GM10847 (cell line): ENCODE measurements at regions not wholly inside any gene's neighbourhood (a gene's known extent, or its start where the extent isn't known, plus 50 kb on each side); places are given as distances from the start of the nearest gene placed in this dataset.

ENCODE experiments used
- POLR2A ChIP-seq: IDR thresholded peaks from 2 replicates; pipeline ENCODE4 v1.6.1; 2011; ENCODE audit not compliant: insufficient read length; ENCODE audit errors: extremely low read depth

DNA sequence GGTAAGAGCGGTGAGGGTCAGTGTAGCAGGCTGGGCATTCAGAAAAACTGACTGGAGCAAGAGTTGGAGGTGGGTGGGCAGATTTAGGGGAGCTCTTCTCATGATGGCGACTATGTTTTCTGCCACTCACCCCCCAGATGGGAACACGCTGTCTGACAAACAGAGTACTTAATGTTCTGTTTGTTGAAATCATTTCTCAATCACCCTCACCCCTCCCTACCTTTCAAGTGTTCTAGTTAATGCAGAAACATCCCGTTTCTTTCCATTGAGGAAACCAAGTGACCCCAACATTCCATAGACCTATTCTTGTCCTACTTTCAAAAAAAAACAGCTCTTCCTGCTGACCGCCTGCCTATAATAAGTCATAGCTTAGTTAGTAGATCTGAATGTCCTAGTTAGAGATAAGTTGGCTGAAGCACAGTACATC lies 132.5 kb upstream of the NEDD9 start:
- no peak for TF ChIP-seq POLR2A

DNA sequence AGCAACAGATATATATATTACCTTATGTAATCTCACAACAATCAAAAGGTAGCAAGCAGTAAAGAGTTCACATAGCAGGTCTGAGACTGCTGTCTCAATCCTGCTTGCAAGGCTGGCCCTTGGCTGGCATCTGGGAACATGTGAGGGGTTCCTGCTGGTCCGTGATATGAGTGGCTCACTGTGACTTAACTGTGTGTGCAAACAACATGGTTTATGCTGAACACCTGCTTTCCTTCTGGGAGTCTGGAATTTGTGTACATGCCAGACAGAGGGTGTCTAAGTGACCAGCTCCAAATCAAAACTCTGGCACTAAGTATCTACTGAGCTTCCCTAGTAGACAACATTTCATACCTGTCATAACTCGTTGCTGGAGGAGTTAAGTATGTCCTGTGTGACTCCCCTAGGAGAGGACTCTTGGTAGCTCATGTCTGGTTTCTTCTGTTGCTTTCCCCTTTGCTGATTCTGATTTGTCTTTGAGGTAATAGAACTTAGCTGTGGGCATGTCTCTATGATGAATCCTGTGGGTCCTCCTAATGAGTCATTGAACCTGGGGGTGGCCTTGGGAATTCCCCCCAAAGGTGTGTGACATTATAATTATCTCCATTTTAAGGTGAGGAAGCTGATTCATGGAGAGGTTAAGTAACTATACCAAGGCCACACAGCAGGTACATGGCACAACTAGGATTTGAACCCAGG lies 131.6 kb upstream of the NEDD9 start:
- no peak for TF ChIP-seq POLR2A

DNA sequence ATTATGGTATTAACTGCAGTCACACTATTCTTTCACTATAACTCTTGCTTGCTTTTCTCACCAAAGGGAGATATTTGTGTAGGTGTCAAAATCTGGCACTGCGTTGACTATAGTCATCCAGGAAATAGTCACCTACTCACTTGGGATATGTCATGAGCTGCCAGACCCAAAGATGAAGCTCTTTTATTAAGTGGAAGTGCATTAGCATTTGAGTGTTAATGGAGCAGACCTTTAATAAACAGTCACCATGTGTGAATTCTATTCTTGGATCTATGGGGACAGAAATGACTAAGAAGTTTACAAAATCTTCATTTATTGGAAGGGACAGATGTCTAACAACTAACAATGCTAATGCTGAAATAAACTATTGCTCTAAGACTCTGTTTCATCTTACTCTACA lies 130.1 kb upstream of the NEDD9 start:
- TF ChIP-seq POLR2A: no peak

DNA sequence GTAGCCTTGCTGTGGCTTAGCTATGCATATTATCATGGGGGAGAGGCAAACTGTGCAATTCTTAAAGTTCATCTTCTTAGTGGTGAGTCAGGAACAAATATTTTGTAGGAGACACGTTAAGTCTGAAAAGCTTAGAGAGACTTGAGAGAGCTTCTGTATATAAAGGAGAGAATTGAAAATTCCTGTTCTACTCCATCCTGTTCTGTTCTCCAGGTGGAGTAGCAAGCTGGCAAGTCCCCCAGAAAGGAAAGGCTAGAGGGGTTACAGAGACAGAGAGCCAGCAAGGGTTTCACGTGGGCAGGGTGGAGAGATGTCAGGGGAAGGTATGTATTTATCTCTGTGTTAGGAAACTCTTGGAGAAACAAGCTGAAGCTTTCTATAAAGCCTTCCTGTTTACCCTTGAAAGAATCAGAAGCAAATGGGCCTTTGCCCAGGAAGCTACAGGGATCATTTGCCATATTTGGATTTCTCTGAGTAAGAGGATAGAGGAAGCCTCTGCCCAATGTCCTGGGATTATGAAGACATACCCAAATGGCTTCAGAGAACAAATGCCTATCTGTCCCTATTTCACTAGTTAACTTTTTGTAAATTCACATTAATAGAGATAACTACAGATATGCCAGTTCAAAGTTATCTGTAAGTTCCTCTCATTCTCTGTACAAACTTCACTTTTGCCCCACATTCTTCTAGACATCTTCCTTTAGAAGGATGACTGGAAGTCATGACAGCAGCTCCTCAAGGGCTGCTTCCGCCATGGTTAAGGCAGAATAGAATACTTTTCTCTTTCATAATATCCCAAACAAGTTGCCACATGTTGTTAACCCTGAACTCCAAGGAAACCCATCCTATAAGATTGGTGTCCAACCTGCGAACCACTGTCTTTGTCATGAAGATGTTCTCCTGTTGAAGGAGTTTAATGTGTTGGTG lies 126.7 kb upstream of the NEDD9 start:
- no peak for TF ChIP-seq POLR2A

- no peak for TF ChIP-seq POLR2A
Observed at GRCh38 chr6:11357285-11357684, 124.8 kb upstream of the NEDD9 start.

GRCh38 chr6:11356404-11357155 lies 124.1 kb upstream of the NEDD9 start:
- TF ChIP-seq POLR2A: no peak

GRCh38 chr6:11353921-11354389 lies 121.5 kb upstream of the NEDD9 start:
- TF ChIP-seq POLR2A: no peak

- no peak for TF ChIP-seq POLR2A
Observed at GRCh38 chr6:11350294-11350693, 117.8 kb upstream of the NEDD9 start.

DNA sequence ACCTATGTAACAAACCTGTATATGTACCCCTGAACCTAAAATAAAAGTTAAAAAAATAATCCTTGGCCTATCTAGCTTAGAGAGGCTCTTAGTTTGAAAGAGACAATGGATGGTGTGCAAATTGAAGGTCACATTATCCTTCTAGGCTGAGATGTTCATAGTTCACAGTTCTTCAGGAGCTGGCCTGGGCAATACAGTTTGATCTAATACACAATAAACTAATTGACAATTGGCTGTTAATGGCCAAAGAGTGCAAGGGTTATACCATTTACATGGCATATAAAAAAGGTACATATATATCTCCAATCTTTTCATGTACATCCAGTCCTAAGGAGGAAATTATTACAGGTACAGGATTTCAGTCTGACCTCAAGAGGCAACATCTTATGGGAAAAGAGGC lies 117.4 kb upstream of the NEDD9 start:
- no peak for TF ChIP-seq POLR2A

DNA sequence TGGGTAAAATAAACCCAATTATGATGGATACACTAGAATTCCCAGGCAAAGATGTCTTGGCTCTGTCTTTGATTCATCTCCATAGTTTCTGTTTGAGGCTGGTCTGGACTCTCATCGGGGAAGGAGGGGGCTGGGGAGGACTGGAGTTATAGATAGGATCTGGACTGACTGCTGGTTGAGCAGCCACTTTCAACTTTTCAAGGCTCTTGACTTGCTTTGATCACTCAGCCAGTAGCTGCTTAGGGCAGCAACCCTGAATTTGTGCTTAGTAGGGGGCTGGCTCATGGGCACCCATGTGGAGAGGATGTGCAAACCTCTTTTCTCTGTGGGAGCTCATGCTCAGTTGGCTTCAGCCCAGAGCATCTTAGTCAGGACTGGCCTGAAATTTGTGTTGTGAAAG lies 114.0 kb upstream of the NEDD9 start:
- no peak for TF ChIP-seq POLR2A

DNA sequence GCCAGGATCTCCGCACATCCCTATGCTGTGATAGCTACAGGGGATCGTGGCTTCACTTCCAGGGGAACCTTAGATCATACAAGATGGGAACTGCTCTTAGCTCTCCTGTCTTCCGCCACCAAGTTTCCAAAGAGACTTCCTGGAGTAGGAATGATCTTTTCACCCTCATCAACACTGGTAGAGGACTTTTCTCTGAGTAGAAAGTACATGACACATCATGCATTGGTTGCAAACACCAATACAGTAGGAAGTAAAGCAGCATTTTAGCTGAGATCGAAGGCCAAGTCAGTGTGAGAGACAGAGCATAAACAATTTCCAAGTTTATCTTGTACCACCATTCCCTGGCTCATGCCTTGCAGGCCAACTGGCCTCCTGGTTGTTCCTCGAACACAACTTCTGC lies 113.1 kb upstream of the NEDD9 start:
- no peak for TF ChIP-seq POLR2A

DNA sequence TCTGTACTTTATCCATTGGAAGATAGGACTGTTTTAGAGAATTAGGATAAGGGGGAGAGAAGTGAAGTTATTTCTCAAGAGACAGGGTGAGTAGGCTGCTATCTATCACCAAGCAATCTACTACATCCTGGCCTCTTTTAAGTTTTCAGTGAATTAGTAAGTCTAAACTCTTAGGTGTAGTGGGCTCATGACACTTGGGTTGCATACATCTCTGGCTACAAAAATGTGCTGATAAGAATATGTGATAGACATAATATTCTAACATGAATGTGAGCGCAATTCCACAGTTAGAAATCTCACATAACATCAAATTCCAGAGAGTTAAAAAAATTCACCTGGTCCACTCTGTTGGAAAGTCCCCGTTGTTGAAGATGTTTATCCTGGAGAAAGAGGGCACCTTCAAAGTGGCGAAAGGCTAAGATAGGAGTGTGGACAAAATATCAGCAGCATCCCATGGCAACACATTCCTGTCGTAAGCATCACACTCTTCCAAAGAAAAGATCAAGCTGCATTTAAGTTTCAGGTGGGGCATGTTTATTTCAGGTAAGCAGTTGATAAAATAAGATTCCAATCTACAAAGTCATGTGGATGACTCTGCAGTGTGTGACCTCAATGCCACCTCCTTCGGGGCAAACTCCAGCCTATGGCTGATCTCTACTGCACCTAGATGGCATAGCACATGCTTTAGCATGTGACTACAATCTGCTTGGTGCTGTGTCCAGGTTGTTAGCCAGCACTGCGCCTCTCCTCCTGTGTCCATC lies 111.7 kb upstream of the NEDD9 start:
- TF ChIP-seq POLR2A: no peak

GRCh38 chr6:11341867-11342266 lies 109.4 kb upstream of the NEDD9 start:
- no peak for TF ChIP-seq POLR2A

GRCh38 chr6:11341303-11341702 lies 108.8 kb upstream of the NEDD9 start:
- TF ChIP-seq POLR2A: no peak

DNA sequence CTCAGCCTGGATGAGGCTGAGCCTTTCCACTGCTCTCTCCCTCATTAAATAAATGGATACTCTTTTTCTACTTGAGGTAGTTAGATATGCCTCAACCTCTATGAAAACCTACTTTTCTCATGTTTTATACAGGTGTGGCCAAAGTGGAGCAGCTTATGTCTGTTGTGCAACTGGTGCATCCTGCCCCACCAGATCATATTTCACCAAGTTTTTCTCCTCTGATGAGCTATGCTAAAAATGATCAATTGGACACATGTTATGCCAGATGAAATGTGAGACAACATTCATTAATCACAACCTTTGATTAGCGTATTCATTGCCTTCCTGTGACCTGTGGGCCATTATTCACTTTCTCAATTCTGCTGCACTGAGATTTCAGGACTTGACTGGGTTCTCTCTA lies 106.9 kb upstream of the NEDD9 start:
- no peak for TF ChIP-seq POLR2A

GRCh38 chr6:11337306-11337705 lies 104.8 kb upstream of the NEDD9 start:
- no peak for TF ChIP-seq POLR2A
